A549 (cell line): ENCODE measurements at regions not wholly inside any gene's neighbourhood (a gene's known extent, or its start where the extent isn't known, plus 50 kb on each side); places are given as distances from the start of the nearest gene placed in this dataset.

ENCODE experiments used
- ATAC-seq, 2 experiments: fragments of 200-7000 bp in 1 of 2; fragments of >200 bp in 1 of 2; cut with Nextera tagmentation in 1 of 2; cut with Tn5 transposase in 1 of 2; 3 replicates each; pipeline versions ENCODE4 v1.8.0 to v1.9.1; 2018 to 2020; ENCODE audit warnings: mild to moderate bottlenecking in 1 of 2, moderate library complexity in 1 of 2
- CTCF ChIA-PET: fragments of 300-600 bp; sonication (Branson Sonifier 250); formaldehyde crosslinking; extraction: SDS; loops from one replicate; lab custom pipeline; 2021; ENCODE audit warnings: antibody characterized with exemption, inconsistent platforms; lab: Yijun Ruan, JAX
- POLR2A ChIA-PET: fragments of 350-600 bp; formaldehyde crosslinking; extraction: SDS; loops from one replicate; lab custom pipeline; 2021; ENCODE audit warnings: antibody characterized with exemption, inconsistent platforms; lab: Yijun Ruan, JAX
- DNase-seq, 2 experiments: peaks; one replicate each; pipeline versions ENCODE4 v3.0.0 to v3.0.0-alpha.2; 2011 to 2016; ENCODE audit warnings: low read depth in 1 of 2, low spot score in 1 of 2
- FAIRE-seq: peaks from 2 replicates; lab custom pipeline; 2011; peaks lifted over from hg19 to GRCh38; lab: Jason Lieb, UNC
- H3K27ac ChIP-seq, 2 experiments: fragments of >200 bp; sonication (Bioruptor Twin); formaldehyde crosslinking; 3 replicates each; pipeline ENCODE4 v1.5.1; 2016 to 2017
- H3K4me1 ChIP-seq: fragments of >200 bp; sonication (Bioruptor Twin); formaldehyde crosslinking; 3 replicates; pipeline ENCODE4 v1.6.1; 2016
- H3K4me2 ChIP-seq: fragments of >200 bp; sonication (Bioruptor Twin); formaldehyde crosslinking; 3 replicates; pipeline ENCODE4 v1.6.1; 2016
- H3K4me3 ChIP-seq: fragments of >200 bp; sonication (Bioruptor Twin); formaldehyde crosslinking; 3 replicates; pipeline ENCODE4 v1.5.1; 2016
- H3K9me3 ChIP-seq: fragments of >200 bp; sonication (Bioruptor Twin); formaldehyde crosslinking; 3 replicates; pipeline ENCODE4 v1.6.1; 2016
- BCL3 ChIP-seq: fragments of >200 bp; sonication (Bioruptor Twin); formaldehyde crosslinking; IDR thresholded peaks from 3 replicates; pipeline ENCODE4 v1.6.1; 2016
- CBX2 ChIP-seq: fragments of 200-600 bp; sonication (generic); IDR thresholded peaks from 2 replicates; pipeline ENCODE4 v1.6.1; 2016; ENCODE audit warnings: low read depth, mild to moderate bottlenecking, borderline replicate concordance
- CEBPB ChIP-seq, 2 experiments: fragments of >200 bp in 1 of 2; sonication (Bioruptor Twin) in 1 of 2; formaldehyde crosslinking in 1 of 2; IDR thresholded peaks; 2 replicates each; pipeline ENCODE4 v1.6.1; 2012 to 2016
- CTCF ChIP-seq: fragments of >200 bp; sonication (Bioruptor Twin); formaldehyde crosslinking; IDR thresholded peaks from 3 replicates; pipeline ENCODE4 v1.5.1; 2016
- ESRRA ChIP-seq: fragments of 150-350 bp; IDR thresholded peaks from 2 replicates; pipeline ENCODE4 v1.6.1; 2014; ENCODE audit warnings: mild to moderate bottlenecking, low read length, borderline replicate concordance
- FOSB ChIP-seq: fragments of 250-450 bp; sonication (Bioruptor Pico); IDR thresholded peaks from 2 replicates; pipeline ENCODE4 v1.5.0; 2020; ENCODE audit warnings: mild to moderate bottlenecking, moderate library complexity
- FOSL2 ChIP-seq, 2 experiments: fragments of 450-650 bp in 1 of 2; fragments of >200 bp in 1 of 2; sonication (Bioruptor Twin) in 1 of 2; formaldehyde crosslinking; IDR thresholded peaks; 2 replicates each; pipeline versions ENCODE4 v1.5.0 to v1.6.1; 2016 to 2020; ENCODE audit warnings: mild to moderate bottlenecking in 1 of 2, moderate library complexity in 1 of 2
- HDAC2 ChIP-seq: fragments of 200-600 bp; sonication (generic); IDR thresholded peaks from 2 replicates; pipeline ENCODE4 v1.6.1; 2016
- HOXA7 ChIP-seq: fragments of 250-450 bp; sonication (Bioruptor Pico); IDR thresholded peaks from 2 replicates; pipeline ENCODE4 v1.5.0; 2020; ENCODE audit warnings: mild to moderate bottlenecking, moderate library complexity
- JUN ChIP-seq, 2 experiments: fragments of >200 bp; sonication (Bioruptor Twin); formaldehyde crosslinking; IDR thresholded peaks; 2 replicates in 1 of 2; 3 replicates in 1 of 2; pipeline ENCODE4 v1.6.1; 2016 to 2017
- KDM1A ChIP-seq: fragments of 200-600 bp; sonication (generic); IDR thresholded peaks from 2 replicates; pipeline ENCODE4 v1.6.1; 2016; ENCODE audit warnings: low read depth, mild to moderate bottlenecking
- MAFK ChIP-seq: fragments of 450-650 bp; IDR thresholded peaks from 2 replicates; pipeline ENCODE4 v1.6.1; 2014; ENCODE audit not compliant: partially characterized antibody
- MAX ChIP-seq: IDR thresholded peaks from 2 replicates; pipeline ENCODE4 v1.6.1; 2012
- MAZ ChIP-seq: fragments of 150-350 bp; IDR thresholded peaks from 2 replicates; pipeline ENCODE4 v1.6.1; 2014; ENCODE audit warnings: antibody characterized with exemption, low read depth, low read length, borderline replicate concordance
- NPAS2 ChIP-seq: fragments of 250-450 bp; sonication (Bioruptor Pico); IDR thresholded peaks from 2 replicates; pipeline ENCODE4 v1.8.0; 2022; ENCODE audit warnings: mild to moderate bottlenecking, moderate library complexity, borderline replicate concordance
- PBX3 ChIP-seq: IDR thresholded peaks from 2 replicates; pipeline ENCODE4 v1.6.1; 2012
- PHF8 ChIP-seq: fragments of 200-600 bp; sonication (generic); IDR thresholded peaks from 2 replicates; pipeline ENCODE4 v1.6.1; 2016; ENCODE audit warnings: low read depth, mild to moderate bottlenecking, antibody characterized with exemption, moderate library complexity, borderline replicate concordance
- POLR2A ChIP-seq: IDR thresholded peaks from 2 replicates; pipeline ENCODE4 v1.6.1; 2012; ENCODE audit warnings: mild to moderate bottlenecking, low read length
- RARB ChIP-seq: fragments of 250-450 bp; sonication (Bioruptor Pico); IDR thresholded peaks from 2 replicates; pipeline ENCODE4 v1.8.0; 2021; ENCODE audit warnings: mild to moderate bottlenecking, moderate library complexity
- REST ChIP-seq: fragments of 200-600 bp; sonication (generic); IDR thresholded peaks from 2 replicates; pipeline ENCODE4 v1.6.1; 2016; ENCODE audit warnings: antibody characterized with exemption, mild to moderate bottlenecking, moderate library complexity
- RNF2 ChIP-seq: fragments of 200-600 bp; sonication (generic); IDR thresholded peaks from 2 replicates; pipeline ENCODE4 v1.6.1; 2016; ENCODE audit warnings: low read depth, mild to moderate bottlenecking, antibody characterized with exemption, moderate library complexity, borderline replicate concordance
- SMC3 ChIP-seq: fragments of >200 bp; sonication (Bioruptor Twin); formaldehyde crosslinking; IDR thresholded peaks from 3 replicates; pipeline ENCODE4 v1.6.1; 2018; ENCODE audit warnings: inconsistent platforms
- USF2 ChIP-seq: fragments of 450-650 bp; IDR thresholded peaks from 2 replicates; pipeline ENCODE4 v1.6.1; 2014; ENCODE audit warnings: antibody characterized with exemption
- ZC3H11A ChIP-seq: fragments of 450-650 bp; IDR thresholded peaks from 2 replicates; pipeline ENCODE4 v1.6.1; 2014; ENCODE audit warnings: antibody characterized with exemption, mild to moderate bottlenecking
- ZFP36 ChIP-seq: fragments of 450-650 bp; IDR thresholded peaks from 2 replicates; pipeline ENCODE4 v1.6.1; 2014; ENCODE audit warnings: borderline replicate concordance; ENCODE audit not compliant: partially characterized antibody
- WGBS: methylation state at CpG from one replicate; pipeline ENCODE4 v1.1.6; 2017; ENCODE audit errors: missing lambda C conversion rate; 5-methylcytosine and 5-hydroxymethylcytosine counted together

GRCh38 chr2:228373191-228373590 lies 191.7 kb upstream of the SPHKAP start:
- H3K4me3 ChIP-seq: no peak overlapping the region
- DNase-seq: no peak
- H3K4me2 ChIP-seq: no peak overlapping the region
- TF ChIP-seq JUN (IDR thresholded peaks at IDR 0.05) (no peak), USF2 (no peak), NPAS2 (CRISPR knock-in tag) (no peak), MAZ (no peak), RARB (CRISPR knock-in tag) (no peak), RNF2 (no peak), HDAC2 (no peak), PBX3 (no peak), ZC3H11A (no peak), SMC3 (no peak), FOSL2 (IDR thresholded peaks at IDR 0.05) (no peak), FOSL2 (CRISPR knock-in tag; IDR thresholded peaks at IDR 0.05) (no peak), ESRRA (no peak), MAFK (no peak), CEBPB (IDR thresholded peaks at IDR 0.05) (no peak), MAX (no peak)
- TF ChIP-seq, all 56 proteins: peak for 0
- POLR2A ChIA-PET: no interaction called here
- CTCF ChIA-PET: no interaction called here
- 35% methylated on average over 2 of the region's 2 CpGs for WGBS
- Histone ChIP-seq H3K9me3 (no peaks in the 10 kb centered on the region), H3K4me1 (no peaks in the 10 kb centered on the region), H3K27ac (no peak overlapping the region)
- FAIRE-seq (no peak), ATAC-seq (no peak)

- Histone ChIP-seq H3K4me2 (no peak overlapping the region), H3K9me3 (no peaks in the 10 kb centered on the region), H3K4me3 (no peak overlapping the region), H3K27ac (no peak overlapping the region), H3K4me1 (no peaks in the 10 kb centered on the region)
- ChIA-PET CTCF (no interaction called here), POLR2A (no interaction called here)
- FAIRE-seq (no peak), DNase-seq (no peak), ATAC-seq (no peak)
- no peak for TF ChIP-seq CTCF
- TF ChIP-seq BCL3: no peak
- no peak for TF ChIP-seq KDM1A
- no peak for TF ChIP-seq ZFP36
- no peak for TF ChIP-seq PBX3
- no peak for TF ChIP-seq CBX2
- no peak for TF ChIP-seq PHF8
- TF ChIP-seq POLR2A: no peak
- no peak for TF ChIP-seq FOSB (CRISPR knock-in tag)
- TF ChIP-seq REST: no peak
- no peak for TF ChIP-seq HOXA7 (CRISPR knock-in tag)
- no CpG with 5 or more reads among the region's 2 CpGs for WGBS
These were observed 190.7 kb upstream of the SPHKAP start for GRCh38 chr2:228372212-228372611.
